ENCODE measurements at regions not wholly inside any gene's neighbourhood (a gene's known extent, or its start where the extent isn't known, plus 50 kb on each side); places are given as distances from the start of the nearest gene placed in this dataset.

GRCh38 chr3:102122527-102122926 lies 273.2 kb downstream of the NFKBIZ start:
- TF ChIP-seq CTCF (conservative IDR thresholded peaks at IDR 0.05 in 1 of 2, IDR thresholded peaks at IDR 0.05 in 1 of 2; ENCODE audit: low read depth in 1 of 2, low read length in 2 of 2) (no peak), EZH2 (IDR thresholded peaks at IDR 0.05; ENCODE audit: low read length, missing control alignments) (no peak)

Data from fibroblast of lung (primary cell).